Esophagus squamous epithelium (tissue), 4 donors: ENCODE measurements at regions not wholly inside any gene's neighbourhood (a gene's known extent, or its start where the extent isn't known, plus 50 kb on each side); places are given as distances from the start of the nearest gene placed in this dataset.

ENCODE experiments used
- POLR2A ChIP-seq, 4 donors: fragments of 450-650 bp; IDR thresholded peaks; one replicate each; pipeline ENCODE4 v1.6.1; 2017; ENCODE audit warnings: antibody characterized with exemption in 4 of 4, mild to moderate bottlenecking in 4 of 4, moderate library complexity in 3 of 4
- TF ChIP-seq, protein P1 (sequence below), 6 experiments: fragments of 450-650 bp in 4 of 6; fragments of 200-600 bp in 2 of 6; sonication (generic) in 2 of 6; IDR thresholded peaks; one replicate each; pipeline ENCODE4 v1.5.1; 2016 to 2019; ENCODE audit warnings: antibody characterized with exemption in 6 of 6, mild to moderate bottlenecking in 4 of 6, moderate library complexity in 4 of 6

GRCh38 chr18:48476550-48476917, 62.3 kb upstream of the CTIF start:
- TF ChIP-seq, protein P1, sequence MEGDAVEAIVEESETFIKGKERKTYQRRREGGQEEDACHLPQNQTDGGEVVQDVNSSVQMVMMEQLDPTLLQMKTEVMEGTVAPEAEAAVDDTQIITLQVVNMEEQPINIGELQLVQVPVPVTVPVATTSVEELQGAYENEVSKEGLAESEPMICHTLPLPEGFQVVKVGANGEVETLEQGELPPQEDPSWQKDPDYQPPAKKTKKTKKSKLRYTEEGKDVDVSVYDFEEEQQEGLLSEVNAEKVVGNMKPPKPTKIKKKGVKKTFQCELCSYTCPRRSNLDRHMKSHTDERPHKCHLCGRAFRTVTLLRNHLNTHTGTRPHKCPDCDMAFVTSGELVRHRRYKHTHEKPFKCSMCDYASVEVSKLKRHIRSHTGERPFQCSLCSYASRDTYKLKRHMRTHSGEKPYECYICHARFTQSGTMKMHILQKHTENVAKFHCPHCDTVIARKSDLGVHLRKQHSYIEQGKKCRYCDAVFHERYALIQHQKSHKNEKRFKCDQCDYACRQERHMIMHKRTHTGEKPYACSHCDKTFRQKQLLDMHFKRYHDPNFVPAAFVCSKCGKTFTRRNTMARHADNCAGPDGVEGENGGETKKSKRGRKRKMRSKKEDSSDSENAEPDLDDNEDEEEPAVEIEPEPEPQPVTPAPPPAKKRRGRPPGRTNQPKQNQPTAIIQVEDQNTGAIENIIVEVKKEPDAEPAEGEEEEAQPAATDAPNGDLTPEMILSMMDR (IDR thresholded peaks at IDR 0.05) = no peak
- no peak for TF ChIP-seq POLR2A (IDR thresholded peaks at IDR 0.05)
